ENCODE measurements at regions not wholly inside any gene's neighbourhood (a gene's known extent, or its start where the extent isn't known, plus 50 kb on each side); places are given as distances from the start of the nearest gene placed in this dataset.
A peak's percentile ranks its signal among the peaks of the same experiment; 100 is the strongest.
"Not testable (repeated sequence)": the region's sequence is repeated elsewhere in the genome, so short reads cannot be mapped to it uniquely, and the experiment has no call there.

DNA sequence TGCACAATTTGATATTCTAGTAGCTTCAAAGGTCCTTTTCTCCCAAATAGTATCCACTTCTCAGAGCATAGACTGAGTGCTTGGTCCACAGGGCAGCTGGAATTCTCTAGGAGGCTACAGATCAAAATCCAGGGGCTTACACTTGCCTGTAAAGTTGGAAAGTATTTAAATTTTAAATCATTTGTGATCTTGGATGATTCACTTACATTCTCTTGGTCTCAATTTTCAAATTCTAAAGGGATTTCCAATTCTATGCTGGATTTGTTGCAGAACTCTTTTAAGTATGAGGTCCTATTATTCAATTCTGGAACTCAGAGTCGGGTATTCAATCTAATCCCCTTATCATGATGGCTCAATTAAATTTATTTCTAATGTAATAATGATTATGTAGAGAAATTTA is 492.3 kb downstream of the NYAP2 start:
- no peak for DNase-seq

DNA sequence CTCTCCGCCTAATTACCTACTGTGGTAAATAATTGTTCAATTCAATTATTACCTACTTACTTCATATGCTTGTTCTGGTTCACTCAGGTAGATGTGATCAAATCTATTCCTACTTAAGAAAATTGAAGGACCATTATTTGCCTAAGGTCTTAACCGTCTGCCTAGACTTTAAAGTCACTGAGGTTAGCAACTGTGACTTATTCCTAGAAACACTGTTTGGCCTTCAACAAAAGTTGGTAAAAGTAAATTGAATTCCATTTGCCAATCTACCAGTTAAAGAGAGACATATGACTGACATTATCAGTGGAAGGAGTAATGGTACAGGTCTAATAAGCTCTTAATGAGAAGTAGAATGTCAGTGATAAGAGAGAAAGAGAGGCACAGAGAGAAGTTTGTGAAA is 491.5 kb downstream of the NYAP2 start:
- DNase-seq = no peak

DNA sequence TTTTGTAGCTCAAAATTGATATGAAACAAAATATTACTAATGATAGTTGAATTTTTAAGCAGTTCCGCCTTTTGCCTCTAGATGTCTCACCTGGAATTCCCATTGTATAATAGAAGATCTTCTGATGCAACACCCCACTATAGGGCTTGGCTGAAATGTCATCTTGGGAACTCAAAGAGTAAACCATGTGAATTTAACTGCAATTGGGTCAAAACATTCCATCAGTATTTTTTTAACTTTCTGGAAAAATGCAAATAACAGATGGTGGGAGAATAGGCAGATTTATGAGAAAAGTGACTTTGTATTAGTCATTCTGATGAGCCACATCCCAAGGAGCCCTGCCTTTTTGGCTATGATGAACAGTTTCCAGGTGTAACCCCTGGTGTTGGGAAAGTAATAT is 489.9 kb downstream of the NYAP2 start:
- peak; percentile 23 for DNase-seq

DNA sequence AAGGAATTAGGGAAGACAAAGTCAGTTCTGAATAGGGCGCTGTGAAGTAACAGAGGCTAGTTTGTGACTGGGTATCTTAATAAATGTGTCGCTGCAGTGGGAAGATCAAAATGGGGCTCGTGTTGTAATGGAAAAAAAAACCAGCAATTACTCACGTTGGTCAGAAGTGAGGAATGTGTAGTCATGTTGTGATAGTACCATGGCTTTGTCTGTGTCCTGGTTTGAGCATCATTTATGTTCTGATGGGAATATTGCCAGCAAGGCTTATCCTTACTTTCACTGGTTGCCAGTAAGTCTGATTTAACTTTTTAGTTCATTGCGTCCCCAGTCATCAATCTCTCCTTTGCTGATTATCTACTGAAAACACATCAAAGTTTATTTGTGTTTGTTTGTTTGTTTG is 467.6 kb downstream of the NYAP2 start:
- DNase-seq = no peak

DNA sequence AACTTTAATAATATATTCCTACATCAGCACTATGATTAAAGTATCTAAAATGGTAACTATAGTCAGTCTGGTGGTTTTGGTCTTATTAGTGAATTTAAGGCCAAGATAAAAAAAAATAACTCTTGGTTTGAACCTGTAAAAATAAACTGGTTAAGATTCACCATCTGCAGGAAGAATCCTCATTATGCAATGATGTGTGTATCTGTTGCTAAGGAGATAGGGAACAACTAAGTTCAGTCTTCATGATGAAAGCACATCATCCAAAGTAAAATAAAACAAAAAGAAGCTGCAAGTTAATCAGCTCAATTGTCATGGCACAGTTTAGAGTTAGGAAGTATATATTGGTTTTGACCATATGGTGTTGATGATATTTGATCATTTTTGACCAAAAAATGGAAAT is 466.0 kb downstream of the NYAP2 start:
- DNase-seq = no peak

DNA sequence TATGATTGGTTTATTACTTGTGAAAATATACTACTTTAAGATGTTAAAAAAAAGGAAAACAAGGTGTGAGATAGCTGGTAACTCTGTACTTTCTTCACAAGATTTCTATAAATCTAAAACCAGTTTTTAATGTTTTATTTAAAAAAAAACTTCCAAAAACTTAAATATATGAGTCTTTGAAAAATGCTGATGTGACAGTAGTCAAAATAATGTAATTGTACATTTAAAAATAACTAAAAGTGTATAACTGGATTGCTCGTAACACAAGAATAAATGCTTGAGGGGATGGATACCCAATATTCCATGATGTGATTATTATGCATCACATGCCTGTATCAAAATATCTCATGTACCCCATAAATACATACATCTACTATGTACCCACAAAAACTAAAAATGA is 464.9 kb downstream of the NYAP2 start:
- DNase-seq = no peak

DNA sequence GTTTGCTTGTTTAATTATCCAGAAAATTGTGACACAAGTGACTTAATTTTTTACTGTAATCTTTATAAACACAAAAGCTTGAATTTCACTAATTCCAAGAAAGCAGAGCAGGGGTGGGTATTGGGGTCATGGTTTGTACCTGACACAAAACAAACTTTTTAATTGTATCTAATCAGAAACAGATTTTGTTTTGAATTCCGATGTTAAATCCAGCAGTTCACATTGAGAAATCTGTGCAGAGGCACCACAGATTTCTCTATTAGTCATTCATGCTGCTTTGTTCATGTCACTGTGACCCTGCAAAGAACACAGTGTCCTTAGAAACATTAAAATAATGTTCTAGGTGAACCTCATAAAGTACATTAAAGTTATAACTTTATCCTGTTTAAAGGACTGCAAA is 443.4 kb downstream of the NYAP2 start:
- no peak for DNase-seq

DNA sequence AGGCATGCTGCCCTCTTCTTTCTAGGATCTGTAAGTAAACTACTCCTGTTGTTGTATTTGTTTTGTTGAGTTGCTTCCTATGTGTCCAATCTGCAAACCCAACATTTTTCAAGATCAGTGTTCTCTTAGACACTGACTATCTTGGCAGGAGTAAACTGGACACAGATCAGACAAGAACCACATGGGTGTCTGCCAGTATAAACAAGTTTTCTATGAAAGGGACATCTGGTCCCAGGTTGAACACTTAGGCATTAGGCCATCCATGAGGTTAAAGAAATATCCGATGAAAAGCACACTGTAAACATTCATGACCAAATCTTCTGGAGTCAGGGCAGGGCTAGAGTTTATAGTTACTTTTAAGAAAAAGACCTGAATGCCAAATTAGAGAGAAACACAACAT is 441.8 kb downstream of the NYAP2 start:
- DNase-seq = no peak

DNA sequence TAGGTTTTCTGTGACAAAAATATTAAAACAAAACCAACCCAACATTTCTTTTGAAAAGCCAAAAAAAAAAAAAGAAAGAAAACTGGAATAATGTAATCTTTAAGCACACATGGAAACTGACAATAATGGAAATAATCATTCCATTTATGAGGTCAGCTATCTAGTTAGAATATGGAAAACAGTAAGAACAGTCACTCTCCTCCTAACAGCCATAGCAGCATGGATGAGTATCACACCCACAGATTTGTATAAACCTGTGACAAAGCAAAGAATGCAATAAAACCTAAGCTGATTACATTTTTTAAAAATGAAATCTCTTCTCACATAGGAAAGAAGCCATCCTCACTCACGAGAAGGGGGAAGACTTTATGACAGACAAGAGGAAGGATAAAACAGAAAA is 437.8 kb downstream of the NYAP2 start:
- DNase-seq = no peak

DNA sequence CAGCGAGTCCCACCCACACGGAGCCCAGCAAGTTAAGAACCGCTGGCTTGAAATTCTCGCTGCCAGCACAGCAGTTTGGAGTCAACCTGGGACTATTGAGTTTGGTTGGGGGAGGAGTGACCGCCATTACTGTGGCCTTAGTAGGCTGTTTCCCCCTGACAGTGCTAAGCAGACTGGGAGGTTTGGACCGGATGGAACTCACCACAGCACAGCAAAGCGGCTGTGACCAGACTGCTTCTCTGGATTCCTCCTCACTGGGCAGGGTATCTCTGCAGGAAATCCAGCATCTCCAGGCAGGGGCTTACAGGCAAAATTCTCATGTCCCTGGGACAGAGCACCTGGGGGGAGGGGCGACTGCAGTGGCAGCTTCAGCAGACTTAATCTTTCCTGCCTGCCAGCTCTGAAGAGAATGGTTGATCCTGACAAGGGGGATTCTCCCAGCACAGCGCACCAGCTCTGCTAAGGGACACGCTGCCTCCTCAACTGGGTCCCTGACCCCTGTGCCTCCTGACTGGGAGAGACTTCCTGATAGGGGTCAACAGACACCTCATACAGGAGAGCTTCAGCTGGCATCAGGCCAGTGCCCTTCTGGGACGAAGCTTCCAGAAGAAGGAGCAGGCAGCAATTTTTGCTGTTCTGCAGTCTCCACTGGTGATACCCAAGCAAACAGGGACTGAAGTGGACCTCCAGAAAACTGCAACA is 425.4 kb downstream of the NYAP2 start:
- no peak for DNase-seq

DNA sequence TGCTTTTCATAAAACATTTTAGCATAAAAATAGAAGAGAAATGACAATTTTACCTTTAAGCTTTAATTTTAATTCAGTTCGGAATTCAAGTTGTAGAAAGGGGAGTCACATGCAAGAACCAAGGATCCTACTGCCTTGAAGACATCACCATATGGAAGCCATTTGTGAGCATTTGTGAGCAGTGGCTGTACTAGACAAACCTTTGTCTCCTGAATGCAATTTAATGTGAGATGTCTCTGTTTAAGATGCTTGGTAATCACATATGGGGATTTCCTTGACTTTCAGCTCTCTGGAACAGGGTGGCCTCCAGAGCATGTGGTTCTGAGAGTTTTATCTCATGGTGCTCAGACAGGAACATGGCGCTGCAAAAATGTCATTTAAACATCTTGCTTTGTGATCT is 421.8 kb downstream of the NYAP2 start:
- no peak for DNase-seq

DNA sequence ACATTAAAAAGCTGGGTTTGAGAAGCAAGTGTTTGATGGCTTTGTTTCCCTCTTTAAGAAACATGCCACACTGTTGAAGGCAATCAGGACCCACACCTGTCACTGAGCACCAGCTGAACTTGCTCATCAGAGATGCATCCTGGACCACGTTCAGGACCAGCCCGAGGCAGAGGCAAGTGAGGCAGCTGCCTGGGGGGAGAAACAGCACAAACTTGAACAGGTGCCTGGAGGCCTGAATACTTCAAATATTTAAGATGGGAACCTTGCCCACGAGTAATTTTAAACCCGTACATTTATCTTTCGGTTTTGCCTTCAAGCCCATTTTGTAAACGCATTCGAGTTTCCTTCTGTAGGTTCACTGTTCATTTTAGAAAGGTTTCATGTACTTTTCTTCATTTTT is 421.3 kb downstream of the NYAP2 start:
- DNase-seq = peak; percentile 69

DNA sequence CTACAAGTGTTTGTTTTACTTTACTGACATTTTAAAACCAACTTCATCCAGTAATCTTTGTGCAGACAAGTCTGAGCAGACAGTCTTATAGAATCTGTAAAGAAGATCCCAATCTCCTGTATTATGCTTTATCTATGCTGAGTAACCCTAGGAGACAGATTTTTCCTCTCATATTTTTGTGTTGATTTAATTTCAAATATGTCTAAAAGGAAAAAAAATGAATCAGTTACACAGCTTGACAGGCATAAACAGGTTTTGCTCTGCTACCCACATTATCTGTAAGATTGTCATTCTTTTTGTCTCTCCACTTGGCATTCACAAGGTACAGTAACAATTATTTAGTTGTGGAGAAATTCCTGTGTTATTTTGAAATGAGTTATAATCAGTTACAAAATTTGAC is 415.0 kb downstream of the NYAP2 start:
- no peak for DNase-seq

DNA sequence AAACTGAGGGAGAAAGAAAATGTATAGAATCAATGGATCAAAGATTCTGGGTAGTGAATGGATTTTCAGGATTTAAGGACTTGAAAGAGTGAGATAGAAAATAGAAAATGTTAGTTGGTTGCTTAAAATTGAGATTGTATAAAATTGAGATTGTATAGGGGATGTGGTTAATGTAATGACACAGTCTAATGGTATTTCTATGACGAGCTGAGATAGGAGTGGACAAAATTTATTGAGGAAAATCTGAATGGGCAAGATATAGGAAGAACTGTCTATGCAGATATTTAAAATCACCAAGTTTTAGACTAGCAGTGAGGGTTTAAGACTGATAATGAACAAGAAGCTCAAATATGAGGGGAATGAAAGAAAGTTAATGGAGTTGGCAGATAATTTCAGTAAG is 406.6 kb downstream of the NYAP2 start:
- DNase-seq = no peak

DNA sequence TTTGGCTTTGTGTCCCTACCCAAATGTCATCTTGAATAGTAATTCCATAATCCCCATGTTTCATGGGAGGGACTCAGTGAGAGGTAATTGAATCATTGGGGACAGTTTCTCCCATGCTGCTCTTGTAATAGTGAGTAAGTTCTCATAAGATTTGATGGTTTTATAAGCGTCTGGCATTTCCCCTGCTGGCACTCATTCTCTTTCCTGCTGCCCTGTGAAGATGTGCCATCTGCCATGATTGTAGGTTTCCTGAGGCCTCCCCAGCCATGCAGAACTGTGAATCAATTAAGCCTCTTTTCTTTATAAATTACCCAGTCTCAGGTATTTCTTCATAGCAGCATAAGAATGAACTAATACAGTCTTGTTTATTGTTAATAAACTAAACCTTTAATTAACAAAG is 402.6 kb downstream of the NYAP2 start:
- DNase-seq = not testable (repeated sequence)

DNA sequence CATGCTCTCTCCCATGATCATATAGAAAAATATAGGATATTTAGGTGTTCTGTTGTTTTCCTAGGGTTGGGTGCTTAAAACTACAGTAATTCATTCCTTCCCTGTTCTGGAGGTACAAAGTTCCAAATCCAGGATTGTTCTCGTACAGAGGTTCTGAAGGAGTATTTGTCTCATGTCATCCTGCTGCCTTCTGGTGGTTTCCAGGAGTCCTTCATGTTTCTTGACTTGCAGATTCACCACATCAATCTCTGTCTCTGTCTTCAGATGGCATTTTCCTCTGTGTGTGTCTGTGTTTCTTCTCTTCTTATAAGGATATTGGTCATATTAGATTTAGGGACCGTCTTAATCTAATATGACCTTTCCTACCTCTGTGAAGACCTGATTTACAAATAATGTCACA is 397.9 kb downstream of the NYAP2 start:
- no peak for DNase-seq

DNA sequence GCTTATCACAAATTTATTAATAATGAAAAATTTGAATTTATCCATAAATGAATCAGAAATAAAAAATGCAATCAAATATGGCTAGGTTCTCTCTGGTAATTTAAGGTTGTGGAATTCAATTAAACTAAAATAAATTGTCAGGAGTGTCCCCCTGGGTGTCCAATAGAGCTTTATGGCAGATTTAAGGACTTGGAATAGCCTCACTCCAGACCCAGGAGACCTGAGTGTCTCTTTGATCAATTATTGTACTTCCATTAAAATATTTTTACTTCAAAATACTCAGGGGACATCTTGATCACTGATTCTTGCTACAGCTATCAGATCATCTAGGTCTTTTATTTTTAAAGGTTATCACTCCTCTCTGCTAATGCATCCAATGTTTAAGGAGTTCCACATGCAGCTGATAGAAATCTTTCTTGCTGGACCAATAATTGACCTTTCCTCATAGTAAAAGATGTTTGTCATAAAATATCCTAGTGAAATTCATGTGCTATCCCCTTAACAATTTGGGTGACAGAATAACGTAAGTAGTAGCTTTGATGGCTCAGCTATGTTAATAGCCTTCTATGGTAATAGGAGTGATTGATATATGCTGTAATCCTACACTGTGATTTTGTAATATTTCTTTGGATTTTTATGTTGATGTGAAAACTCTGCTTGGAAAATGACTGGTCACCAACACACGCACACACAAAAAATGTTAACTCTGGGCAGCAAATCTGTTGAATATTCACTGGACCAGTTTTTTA is 395.3 kb downstream of the NYAP2 start:
- no peak for DNase-seq

DNA sequence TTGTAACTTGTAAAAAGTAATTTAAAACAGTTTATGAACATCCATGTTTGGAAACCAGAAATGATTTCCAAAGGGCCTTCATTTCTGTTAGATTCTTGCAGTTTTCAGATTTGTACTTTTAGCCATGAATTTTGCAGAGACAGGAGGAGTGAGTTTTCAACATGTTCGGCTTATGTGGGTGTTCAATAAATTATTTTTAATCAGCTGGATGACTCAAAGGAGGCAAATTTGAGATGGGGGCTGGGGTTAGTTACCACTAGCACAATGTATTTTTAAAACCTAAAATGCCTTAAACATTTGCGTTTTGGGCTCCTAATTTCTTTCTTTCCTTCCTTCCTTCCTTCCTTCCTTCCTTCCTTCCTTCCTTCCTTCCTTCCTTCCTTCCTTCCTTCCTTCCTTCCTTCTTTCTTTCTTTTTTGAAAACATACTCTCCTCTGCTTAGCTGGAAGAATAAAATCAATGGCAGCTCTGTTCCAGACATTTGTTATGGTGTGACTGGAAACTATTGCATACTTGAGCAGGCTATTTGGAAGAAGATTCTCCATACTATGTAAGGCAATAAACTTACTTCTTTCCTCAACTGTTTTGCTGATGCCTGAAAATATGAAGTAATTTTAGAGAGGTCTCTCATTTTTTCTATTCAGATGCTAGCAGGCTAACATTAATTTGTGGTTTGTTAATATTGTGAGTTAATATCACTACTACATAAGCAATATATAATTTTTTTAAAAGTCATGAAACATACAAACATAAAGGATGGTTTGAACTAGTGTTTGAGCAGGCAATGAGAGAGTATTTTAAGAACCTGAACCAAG is 394.4 kb downstream of the NYAP2 start:
- no peak for DNase-seq

DNA sequence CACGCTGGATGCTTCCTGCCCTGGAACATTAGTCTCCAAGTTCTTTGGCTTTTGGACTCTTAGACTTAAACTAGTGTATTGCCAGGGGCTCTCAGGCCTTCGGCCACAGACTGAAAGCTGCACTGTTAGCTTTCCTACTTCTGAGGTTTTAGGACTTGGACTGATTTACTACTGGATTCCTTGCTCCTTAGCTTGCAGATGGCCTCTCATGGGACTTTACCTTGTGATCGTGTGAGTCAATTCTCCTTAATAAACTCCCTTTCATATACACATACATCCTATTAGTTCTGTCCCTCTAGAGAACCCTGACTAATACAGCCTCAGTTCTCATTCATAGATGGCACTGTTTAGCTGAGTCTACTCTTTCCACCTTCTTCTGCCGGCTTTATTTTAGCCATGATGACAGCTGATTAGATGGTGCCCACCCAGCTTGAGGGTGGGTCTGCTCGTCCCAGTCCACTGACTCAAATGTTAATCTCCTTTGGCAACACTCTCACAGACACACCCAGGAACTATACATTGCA is 389.1 kb downstream of the NYAP2 start:
- no peak for DNase-seq

DNA sequence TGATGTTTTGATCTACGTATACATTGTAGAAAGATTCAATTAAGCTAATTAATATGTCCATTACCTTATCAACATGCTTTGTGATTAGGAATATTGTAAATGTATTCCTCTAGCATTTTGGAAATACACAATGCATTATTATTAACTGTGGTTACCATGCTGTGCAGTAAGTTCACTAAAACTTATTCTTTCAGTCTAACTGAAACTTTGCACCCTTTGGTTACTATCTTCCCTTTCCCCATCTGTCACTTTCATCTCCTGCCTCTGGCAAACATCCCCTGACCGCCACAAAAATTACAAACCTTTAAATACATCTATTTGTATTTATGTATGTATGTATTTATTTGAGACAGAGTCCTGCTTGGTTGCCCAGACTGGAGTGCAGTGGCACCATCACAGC is 388.0 kb downstream of the NYAP2 start:
- no peak for DNase-seq

DNA sequence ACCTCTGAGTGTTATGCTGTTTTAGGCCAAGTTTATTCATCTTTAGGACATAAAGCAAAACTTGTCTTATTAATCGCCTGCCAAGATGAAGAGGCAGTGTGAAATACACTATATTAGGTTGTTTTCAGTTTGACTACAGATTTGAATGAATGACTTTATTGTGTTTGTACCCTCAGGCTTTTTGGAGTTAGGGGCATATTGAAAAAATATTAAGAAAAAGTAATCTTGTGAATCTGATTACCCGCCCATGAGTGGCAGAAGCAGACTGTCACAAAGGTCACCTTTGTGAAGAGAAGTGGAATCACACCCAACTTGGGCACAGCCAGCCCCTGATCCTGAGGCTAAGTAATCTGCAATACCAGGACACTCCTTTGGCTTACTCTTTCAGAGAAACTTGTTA is 382.5 kb downstream of the NYAP2 start:
- no peak for DNase-seq

DNA sequence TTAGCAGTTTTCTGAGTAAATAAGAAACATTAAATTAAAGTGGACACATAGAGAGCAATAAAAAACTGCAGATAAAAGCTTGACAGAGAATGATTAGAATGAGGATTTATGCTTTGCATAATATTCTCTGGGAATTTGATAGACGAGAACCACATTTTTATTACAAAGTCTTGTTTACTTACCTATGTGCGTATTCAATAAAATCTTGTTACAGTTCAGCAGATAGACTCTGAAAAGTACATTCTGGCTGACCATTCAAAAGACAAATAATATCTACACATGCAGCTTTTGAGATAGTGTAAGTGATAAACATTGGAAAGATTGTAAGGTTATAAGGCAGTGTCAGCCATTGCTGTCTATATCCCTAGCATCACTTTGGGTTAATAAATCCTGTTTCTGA is 381.6 kb downstream of the NYAP2 start:
- no peak for DNase-seq

DNA sequence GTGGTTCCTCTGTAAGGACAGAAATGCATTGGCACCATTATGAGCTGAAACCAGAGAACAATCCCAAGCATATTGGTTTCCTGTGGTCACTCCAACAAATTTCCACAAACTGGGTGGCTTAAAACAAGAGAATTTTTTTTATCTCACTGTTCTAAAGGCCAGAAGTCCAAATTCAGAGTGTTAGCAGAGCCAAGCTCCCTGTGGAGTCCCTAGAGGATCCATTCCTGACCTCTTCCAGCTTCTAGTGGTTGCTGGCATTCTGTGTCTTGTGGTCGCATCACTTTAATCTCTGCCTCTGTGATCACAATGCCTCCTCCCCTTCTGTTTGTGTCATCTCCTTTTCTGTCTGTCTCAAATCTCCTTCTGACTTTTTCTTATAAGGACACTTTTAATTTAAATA is 380.3 kb downstream of the NYAP2 start:
- DNase-seq = no peak

DNA sequence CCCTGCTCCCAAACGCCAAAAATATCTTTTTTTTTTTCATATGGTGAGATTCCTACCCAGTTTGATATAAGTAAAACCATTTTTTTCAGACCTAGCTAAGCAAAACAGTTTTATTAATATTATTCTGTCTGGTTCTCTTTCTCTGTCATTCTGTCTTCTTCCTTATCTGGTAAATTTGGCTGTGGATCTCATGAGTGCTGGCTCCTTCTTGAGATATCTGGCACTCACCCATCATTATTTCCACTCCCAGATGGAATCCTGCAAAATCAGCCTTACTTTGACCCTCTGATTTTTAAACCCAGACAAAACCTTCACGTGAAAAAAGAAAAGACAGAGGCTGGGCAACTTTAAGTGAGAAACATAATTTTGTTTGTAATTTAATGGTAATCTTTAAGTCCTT is 373.6 kb downstream of the NYAP2 start:
- no peak for DNase-seq

Measured in right hindlimb (tissue), 1 donor.